ENCODE measurements at regions not wholly inside any gene's neighbourhood (a gene's known extent, or its start where the extent isn't known, plus 50 kb on each side); places are given as distances from the start of the nearest gene placed in this dataset.

GRCh38 chr16:56140645-56141044 lies 50.6 kb upstream of the GNAO1 start:
- no peak for DNase-seq (ENCODE audit: low read depth in 3 of 3, low spot score in 1 of 3)

- DNase-seq (ENCODE audit: low read depth in 3 of 3, low spot score in 1 of 3): no peak
Observed at GRCh38 chr16:56137269-56137668, 54.0 kb upstream of the GNAO1 start.

- DNase-seq (ENCODE audit: low read depth in 3 of 3, low spot score in 1 of 3): no peak
Observed at GRCh38 chr16:56136256-56136655, 55.0 kb upstream of the GNAO1 start.

GRCh38 chr16:56134790-56135189 lies 56.5 kb upstream of the GNAO1 start:
- DNase-seq (ENCODE audit: low read depth in 3 of 3, low spot score in 1 of 3): no peak

- no peak for DNase-seq (ENCODE audit: low read depth in 3 of 3, low spot score in 1 of 3)
Observed at GRCh38 chr16:56125922-56126321, 65.4 kb upstream of the GNAO1 start.

GRCh38 chr16:56122251-56122650 lies 69.0 kb upstream of the GNAO1 start:
- DNase-seq (ENCODE audit: low read depth in 3 of 3, low spot score in 1 of 3): no peak

GRCh38 chr16:56121156-56121500 lies 70.2 kb upstream of the GNAO1 start:
- no peak for DNase-seq (ENCODE audit: low read depth in 3 of 3, low spot score in 1 of 3)

- DNase-seq (ENCODE audit: low read depth in 3 of 3, low spot score in 1 of 3): no peak
Observed at GRCh38 chr16:56120447-56121155, 70.7 kb upstream of the GNAO1 start.

- no peak for DNase-seq (ENCODE audit: low read depth in 3 of 3, low spot score in 1 of 3)
Observed at GRCh38 chr16:56119133-56119532, 72.2 kb upstream of the GNAO1 start.

GRCh38 chr16:56116577-56116964 lies 74.7 kb upstream of the GNAO1 start:
- DNase-seq (ENCODE audit: low read depth in 3 of 3, low spot score in 1 of 3): no peak

GRCh38 chr16:56115817-56116576 lies 75.3 kb upstream of the GNAO1 start:
- DNase-seq (ENCODE audit: low read depth in 3 of 3, low spot score in 1 of 3): no peak

- no peak for DNase-seq (ENCODE audit: low read depth in 3 of 3, low spot score in 1 of 3)
Observed at GRCh38 chr16:56113223-56113622, 78.1 kb upstream of the GNAO1 start.

GRCh38 chr16:56111100-56111499 lies 80.2 kb upstream of the GNAO1 start:
- DNase-seq (ENCODE audit: low read depth in 3 of 3, low spot score in 1 of 3): no peak

GRCh38 chr16:56109994-56110393 lies 81.3 kb upstream of the GNAO1 start:
- no peak for DNase-seq (ENCODE audit: low read depth in 3 of 3, low spot score in 1 of 3)

GRCh38 chr16:56109205-56109604 lies 82.1 kb upstream of the GNAO1 start:
- no peak for DNase-seq (ENCODE audit: low read depth in 3 of 3, low spot score in 1 of 3)

GRCh38 chr16:56108724-56109123 lies 82.6 kb upstream of the GNAO1 start:
- DNase-seq (ENCODE audit: low read depth in 3 of 3, low spot score in 1 of 3): no peak

- no peak for DNase-seq (ENCODE audit: low read depth in 3 of 3, low spot score in 1 of 3)
Observed at GRCh38 chr16:56108056-56108471, 83.2 kb upstream of the GNAO1 start.

- DNase-seq (ENCODE audit: low read depth in 3 of 3, low spot score in 1 of 3): no peak
Observed at GRCh38 chr16:56106527-56106926, 84.8 kb upstream of the GNAO1 start.

GRCh38 chr16:56102906-56103305 lies 88.4 kb upstream of the GNAO1 start:
- no peak for DNase-seq (ENCODE audit: low read depth in 3 of 3, low spot score in 1 of 3)

GRCh38 chr16:56102183-56102686 lies 89.1 kb upstream of the GNAO1 start:
- DNase-seq (ENCODE audit: low read depth in 3 of 3, low spot score in 1 of 3): no peak

- no peak for DNase-seq (ENCODE audit: low read depth in 3 of 3, low spot score in 1 of 3)
Observed at GRCh38 chr16:56101480-56101879, 89.8 kb upstream of the GNAO1 start.

GRCh38 chr16:56097306-56097705 lies 94.0 kb upstream of the GNAO1 start:
- no peak for DNase-seq (ENCODE audit: low read depth in 3 of 3, low spot score in 1 of 3)

- DNase-seq (ENCODE audit: low read depth in 3 of 3, low spot score in 1 of 3): no peak
Observed at GRCh38 chr16:56094231-56094630, 97.1 kb upstream of the GNAO1 start.

Data from stimulated activated CD4-positive, alpha-beta T cell treated with anti-CD3 and anti-CD28 coated beads, TNF-alpha, amount 100 ng/mL, for 1 hour (primary cell).